ENCODE measurements at regions not wholly inside any gene's neighbourhood (a gene's known extent, or its start where the extent isn't known, plus 50 kb on each side); places are given as distances from the start of the nearest gene placed in this dataset.

DNA sequence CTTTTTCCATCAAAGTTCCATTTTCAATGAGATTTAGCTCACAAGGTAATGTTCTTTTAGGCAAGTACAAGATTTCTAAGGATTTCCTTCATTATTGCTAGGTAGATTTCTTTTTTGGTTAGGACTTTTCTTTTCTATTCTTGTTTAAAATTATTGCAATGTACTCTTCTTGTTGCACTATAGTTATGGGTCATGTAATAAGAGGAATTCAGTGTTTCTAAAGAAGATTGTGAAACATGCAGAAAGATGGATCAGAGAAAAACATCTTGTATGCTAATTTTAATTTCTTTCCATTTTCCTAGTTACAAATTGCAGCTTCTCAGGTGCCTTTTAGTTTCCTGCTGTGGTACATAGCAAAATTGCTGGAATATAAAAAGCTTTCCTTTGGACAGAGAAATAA is 56.1 kb downstream of the BTG1 start:
- no peak for DNase-seq (ENCODE audit: low read depth)

DNA sequence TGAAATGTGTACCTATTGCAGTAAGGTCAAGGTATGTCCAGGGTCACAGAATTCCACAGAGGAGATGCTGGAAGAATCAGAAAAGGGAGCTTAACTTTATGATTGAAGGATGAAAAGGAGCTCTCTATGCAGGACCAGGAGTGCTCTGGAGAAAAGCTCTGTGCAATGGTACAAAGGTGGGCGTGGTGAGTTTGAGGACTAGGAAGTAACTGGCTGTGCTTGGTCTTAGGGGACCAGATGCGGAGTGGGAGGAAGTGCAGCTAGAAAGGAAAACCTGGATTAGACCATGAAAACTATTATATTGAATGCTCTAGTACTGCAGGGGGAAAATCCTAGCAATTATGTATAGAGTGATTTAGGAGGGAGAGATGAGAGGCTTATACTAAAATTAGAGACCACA is 56.8 kb downstream of the BTG1 start:
- DNase-seq (ENCODE audit: low read depth): no peak

- DNase-seq (ENCODE audit: low read depth): no peak
These were observed 60.0 kb downstream of the BTG1 start for GRCh38 chr12:92085736-92086040.

DNA sequence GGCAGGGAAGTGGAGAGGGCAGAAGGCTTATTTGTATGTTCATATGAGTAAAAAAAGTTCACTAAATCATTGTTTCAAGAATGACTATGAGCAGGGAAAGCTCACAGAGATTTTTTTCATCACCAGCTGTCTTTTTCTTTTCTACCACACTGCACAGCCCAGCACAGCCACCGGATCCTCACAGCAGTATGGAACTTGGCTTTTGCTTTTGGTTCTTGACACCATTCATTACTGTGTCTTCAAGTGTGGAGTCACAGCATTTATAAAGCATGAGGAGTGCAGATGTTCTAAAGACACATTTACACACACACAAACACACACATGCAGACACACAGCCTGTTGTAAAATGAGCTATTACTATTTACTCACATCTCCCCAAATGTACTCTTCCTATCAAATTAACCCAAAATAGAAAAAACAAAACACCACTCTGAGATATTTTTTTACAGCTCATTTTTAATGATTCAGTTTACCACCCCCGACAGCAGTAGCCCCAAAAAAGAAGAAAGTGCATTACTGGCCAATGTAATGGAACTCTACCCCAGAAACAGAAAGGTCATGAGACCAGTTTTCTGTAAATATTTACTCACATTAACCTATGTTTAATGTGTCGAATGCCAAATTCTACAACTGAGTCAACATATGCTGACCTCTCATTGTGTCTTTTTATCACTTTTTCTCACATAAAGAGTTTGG is 60.5 kb downstream of the BTG1 start:
- DNase-seq (ENCODE audit: low read depth): no peak

DNA sequence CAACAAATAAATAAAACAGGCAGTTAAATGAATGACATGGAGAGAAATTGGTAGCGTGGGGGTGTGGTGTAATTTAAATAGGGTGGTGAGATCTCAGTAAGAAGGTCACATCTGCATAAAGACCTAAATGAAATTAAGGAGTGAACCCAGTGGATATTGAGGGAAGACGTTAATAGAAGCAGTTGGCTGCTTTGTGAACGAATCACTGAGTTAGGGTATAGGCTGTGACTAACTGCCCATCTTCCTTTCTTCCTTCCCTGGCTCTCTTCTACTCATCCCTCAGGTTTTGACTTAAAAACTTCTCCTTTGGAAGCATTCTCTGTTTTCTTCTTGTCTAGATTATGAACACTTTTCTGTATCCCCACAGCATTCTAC is 64.7 kb downstream of the BTG1 start:
- no peak for DNase-seq (ENCODE audit: low read depth)

DNA sequence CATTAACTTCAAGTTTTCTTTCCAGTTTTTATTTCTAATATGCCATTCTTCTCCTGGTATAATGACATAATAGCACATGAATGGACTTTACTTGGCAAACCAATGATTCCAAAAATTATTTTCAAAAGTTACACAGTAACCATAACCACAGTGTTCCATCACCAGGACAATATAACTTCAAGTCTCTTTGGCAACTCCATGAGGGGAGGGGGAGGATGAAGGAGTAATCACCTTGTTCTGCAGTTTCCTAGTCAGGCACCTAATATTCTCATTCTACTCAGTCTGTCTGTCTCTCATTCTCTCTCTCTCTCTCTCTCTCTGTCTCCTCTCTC is 66.6 kb downstream of the BTG1 start:
- DNase-seq (ENCODE audit: low read depth): no peak

DNA sequence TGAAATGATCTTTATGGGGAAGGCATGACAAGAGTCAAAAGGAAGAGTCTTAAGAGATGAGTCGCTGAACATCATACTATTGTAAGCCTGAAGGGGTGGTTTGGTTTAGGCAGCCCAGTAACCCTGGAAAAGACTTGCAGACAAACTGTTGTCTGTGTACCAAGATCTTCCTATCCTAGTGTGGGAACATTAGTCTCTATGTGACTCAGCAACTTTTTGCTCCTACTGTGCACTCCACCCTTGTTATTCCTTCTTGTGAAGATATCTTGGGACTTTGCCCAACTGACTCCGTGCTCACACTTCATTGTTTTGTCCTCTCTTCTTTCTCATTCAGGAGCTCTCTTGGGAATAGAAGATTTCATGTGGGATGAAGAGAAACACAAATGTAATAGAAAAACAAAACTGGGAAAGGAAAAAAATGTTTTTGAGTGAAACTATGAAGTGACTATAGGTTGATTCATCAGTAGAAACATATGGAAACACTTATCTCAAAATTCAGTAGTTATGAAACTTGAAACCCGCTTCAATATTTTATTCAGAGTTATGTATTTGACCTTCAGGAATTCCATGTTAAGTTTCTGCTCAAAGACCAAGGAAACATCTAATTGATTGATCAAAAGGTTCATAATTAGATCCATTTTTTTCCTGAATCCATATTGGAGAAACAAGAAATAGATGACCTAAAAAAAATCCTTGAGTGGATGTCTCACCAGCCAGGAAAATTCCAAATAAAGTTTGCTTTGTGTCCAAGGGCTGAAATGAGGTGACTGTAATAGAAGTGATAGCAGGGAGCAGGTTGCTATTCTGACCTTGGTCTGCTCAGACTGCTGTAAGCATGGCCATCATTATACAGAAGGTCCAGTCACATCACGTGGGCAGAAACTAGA is 67.2 kb downstream of the BTG1 start:
- DNase-seq (ENCODE audit: low read depth): peak; percentile 91

DNA sequence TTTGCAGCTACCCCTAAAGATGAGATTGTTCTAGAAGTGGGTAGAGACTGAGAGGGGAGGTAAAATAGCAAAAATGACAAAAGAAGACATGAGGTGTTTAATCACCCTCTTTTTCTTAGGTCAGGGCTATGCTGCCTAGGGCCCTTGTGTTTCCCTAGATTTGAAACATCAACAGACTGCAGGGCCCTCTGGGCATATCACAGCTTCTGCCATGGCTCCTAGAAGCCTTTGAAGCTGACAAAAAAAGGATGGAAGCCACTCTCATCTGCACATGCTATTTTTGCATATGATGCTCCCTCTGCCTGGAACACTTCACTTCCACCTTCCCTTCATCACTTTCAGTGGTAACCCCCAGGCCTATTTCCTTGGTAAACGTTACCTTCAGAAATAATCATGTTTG is 68.1 kb downstream of the BTG1 start:
- no peak for DNase-seq (ENCODE audit: low read depth)

DNA sequence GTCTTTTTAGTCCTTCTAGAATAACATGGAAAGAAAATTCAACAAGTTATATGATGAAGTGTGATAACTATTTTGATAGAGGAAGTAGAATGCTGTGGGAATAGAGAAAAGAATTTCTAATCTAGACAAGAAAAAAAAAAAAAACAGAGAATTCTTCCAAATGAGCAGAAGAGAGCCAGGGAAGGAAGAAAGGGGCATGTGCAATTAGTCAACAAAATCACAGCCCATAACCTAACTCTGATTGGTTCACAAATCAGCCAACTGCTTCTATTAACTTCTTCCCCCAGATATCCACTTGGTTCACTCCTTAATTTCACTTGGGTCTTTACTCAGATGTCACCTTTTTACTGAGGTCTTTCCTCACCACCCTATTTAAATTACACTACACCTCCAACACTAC is 69.5 kb downstream of the BTG1 start:
- DNase-seq (ENCODE audit: low read depth): no peak

DNA sequence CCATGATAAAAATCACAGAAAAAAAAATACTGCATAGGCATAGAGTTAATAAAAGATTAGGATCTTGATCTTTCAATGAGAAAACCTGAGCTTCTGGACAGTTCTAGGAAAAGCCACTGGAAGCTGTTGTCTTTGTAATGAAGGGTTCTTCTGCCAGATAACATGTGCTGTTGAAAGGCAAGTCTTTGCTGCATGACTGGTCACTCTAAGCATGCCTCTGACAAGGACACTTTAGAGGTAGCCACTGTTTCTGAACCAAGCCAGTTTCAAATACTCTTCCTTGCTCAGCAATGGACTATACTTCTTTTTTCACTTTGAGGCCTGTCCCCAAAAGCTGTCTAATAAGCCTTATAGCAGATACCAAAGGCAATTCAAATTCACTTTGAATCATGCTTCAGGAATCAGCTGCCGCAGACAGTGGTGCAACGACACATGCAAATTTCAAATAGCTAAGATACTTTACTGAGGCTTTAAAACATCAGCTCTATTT is 70.2 kb downstream of the BTG1 start:
- peak; percentile 53 for DNase-seq (ENCODE audit: low read depth)

- no peak for DNase-seq (ENCODE audit: low read depth)
These were observed 70.8 kb downstream of the BTG1 start for GRCh38 chr12:92074889-92075288.

DNA sequence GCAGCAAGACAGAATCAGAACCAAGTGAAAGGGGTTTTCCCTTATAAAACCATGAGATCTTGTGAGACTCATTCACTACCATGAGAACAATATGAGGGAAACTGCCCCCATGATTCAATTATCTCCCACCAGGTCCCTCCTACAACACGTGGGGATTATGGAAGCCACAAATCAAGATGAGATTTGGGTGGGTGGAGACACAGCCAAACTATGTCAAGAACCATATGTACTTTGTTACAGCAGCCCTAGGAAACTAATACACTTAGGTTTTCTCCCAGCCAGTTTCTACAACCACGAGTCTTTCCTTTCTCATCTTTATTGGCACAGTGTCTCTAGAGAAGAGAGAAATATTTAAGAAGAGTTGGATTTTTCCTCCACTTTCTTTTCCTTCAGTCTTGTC is 72.6 kb downstream of the BTG1 start:
- DNase-seq (ENCODE audit: low read depth): no peak

DNA sequence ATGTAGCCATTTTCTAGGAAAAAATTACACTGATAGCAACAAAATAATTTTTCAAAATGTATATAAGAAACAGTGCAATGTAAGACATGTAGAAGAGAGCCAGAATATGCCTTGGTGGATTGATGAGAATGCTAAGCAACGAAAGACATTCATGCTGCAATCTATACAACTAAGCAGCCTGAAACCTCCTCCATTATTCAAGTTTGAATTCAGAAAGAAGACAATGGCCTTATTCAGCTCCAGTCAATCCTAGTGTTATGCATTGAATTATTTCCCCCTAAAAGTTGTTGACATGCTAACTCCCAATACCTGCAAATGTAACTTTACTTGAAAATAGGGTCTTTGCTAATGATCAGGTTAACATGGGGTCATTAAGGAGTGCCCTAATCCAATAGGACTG is 73.5 kb downstream of the BTG1 start:
- DNase-seq (ENCODE audit: low read depth): no peak

GRCh38 chr12:92070864-92071445 is 74.7 kb downstream of the BTG1 start:
- no peak for DNase-seq (ENCODE audit: low read depth)

GRCh38 chr12:92070054-92070863 is 75.4 kb downstream of the BTG1 start:
- DNase-seq (ENCODE audit: low read depth): no peak

DNA sequence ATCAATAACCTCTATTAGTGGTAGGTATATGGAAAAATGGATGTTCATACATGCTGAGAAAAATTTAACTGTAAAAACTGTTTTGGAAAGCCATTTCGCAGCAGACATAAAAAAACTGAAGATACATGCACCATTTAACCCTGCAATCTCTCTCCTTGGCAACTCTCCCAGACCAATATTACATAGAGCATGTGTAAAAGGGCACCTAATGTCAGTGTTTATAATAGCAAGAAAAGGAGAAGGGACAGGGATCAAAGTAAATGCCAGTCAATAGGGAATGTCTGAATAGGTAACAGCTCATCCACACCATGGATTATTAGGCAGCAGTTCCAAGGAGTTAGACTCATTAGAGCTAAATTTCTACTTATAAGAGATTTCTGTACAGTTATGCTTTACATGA is 77.2 kb downstream of the BTG1 start:
- DNase-seq (ENCODE audit: low read depth): no peak

DNA sequence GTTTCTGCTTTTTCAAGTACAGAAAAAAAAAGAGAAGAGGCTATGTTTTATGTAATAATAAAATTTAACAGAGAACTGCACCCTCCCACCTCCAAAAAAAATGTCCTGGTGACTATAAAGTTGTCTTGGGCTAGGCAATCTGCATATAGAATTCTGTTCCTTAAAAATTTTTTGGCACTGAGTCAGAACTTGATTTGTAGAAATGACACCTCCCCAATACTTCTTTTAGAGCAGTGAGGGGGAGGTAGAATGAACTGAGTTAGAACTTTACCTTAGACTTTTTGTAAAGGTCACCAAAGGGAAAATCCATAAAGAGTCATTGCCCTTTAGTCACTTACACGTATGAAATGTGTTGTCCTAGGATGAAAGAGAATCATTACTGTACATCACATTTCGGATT is 80.0 kb downstream of the BTG1 start:
- no peak for DNase-seq (ENCODE audit: low read depth)

DNA sequence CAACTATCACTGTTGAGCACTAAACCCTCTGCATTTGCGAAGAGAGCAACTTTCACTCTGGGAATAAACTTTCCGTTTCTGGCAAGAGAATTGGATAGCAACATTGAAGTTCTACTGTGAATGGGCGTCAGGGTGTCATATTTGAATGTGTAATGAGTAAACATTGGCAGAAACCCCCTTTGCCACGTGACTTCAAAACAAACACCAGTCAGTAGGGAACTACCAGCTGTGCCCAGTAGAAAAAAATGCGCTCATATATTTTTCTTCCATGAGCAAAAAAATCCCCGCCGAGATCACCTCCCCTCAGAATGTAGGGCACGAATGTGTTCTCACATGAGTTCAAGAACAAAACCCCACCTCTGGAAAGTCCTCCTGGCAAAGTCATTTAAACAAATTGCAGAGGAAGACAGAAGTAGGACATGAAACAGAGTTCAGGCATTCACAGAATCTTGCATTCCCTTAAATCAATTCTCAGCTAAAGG is 80.6 kb downstream of the BTG1 start:
- no peak for DNase-seq (ENCODE audit: low read depth)

- DNase-seq (ENCODE audit: low read depth): no peak
These were observed 81.2 kb downstream of the BTG1 start for GRCh38 chr12:92064422-92064821.

- DNase-seq (ENCODE audit: low read depth): no peak
These were observed 82.0 kb downstream of the BTG1 start for GRCh38 chr12:92063641-92064040.

- DNase-seq (ENCODE audit: low read depth): no peak
These were observed 82.8 kb downstream of the BTG1 start for GRCh38 chr12:92062539-92063493.
